Neural cell (in vitro differentiated cells): ENCODE measurements at regions not wholly inside any gene's neighbourhood (a gene's known extent, or its start where the extent isn't known, plus 50 kb on each side); places are given as distances from the start of the nearest gene placed in this dataset.

Experiments
- H2AFZ ChIP-seq: fragments of 200-600, 300-800 bp; sonication (generic), shearing (Covaris generic); 2 replicates; pipeline ENCODE4 v1.6.0; 2014; ENCODE audit warnings: low read depth, mild to moderate bottlenecking, antibody characterized with exemption, low read length, moderate library complexity
- H3F3A ChIP-seq: fragments of 200-600 bp; shearing (Covaris generic); 2 replicates; pipeline ENCODE4 v1.6.1; 2016; ENCODE audit warnings: mild to moderate bottlenecking, moderate library complexity, mixed read lengths, antibody characterized with exemption, low read length; ENCODE audit not compliant: insufficient read depth, poor library complexity, severe bottlenecking
- H3K27ac ChIP-seq: fragments of 200-600, 300-800 bp; sonication (generic), shearing (Covaris generic); 2 replicates; pipeline ENCODE4 v1.5.1; 2014; ENCODE audit warnings: mild to moderate bottlenecking, low read length, moderate library complexity
- H3K27me3 ChIP-seq: fragments of 300-800, 200-600 bp; sonication (generic), shearing (Covaris generic); 2 replicates; pipeline ENCODE4 v1.6.0; 2014; ENCODE audit warnings: mild to moderate bottlenecking, low read depth, low read length, moderate library complexity; ENCODE audit not compliant: insufficient read depth
- H3K36me3 ChIP-seq: fragments of 300-800, 200-600 bp; sonication (generic), shearing (Covaris generic); 2 replicates; pipeline ENCODE4 v1.5.1; 2014; ENCODE audit warnings: mild to moderate bottlenecking, antibody characterized with exemption, low read length, moderate library complexity; ENCODE audit not compliant: insufficient read depth
- H3K4me2 ChIP-seq: fragments of 300-800, 200-600 bp; sonication (generic), shearing (Covaris generic); 2 replicates; pipeline ENCODE4 v1.6.0; 2014; ENCODE audit warnings: mild to moderate bottlenecking, low read length
- H3K4me3 ChIP-seq: fragments of 300-800, 200-600 bp; sonication (generic), shearing (Covaris generic); 2 replicates; pipeline ENCODE4 v1.5.1; 2014; ENCODE audit warnings: mild to moderate bottlenecking, low read length, moderate library complexity
- H3K79me2 ChIP-seq: fragments of 200-600 bp; shearing (Covaris generic); replicated peaks from 2 replicates; pipeline ENCODE4 v1.6.0; 2014; ENCODE audit warnings: mild to moderate bottlenecking, low read length, moderate library complexity; ENCODE audit not compliant: insufficient read depth
- H3K9ac ChIP-seq: fragments of 300-800, 200-600 bp; sonication (generic), shearing (Covaris generic); 2 replicates; pipeline ENCODE4 v1.6.1; 2016; ENCODE audit warnings: mild to moderate bottlenecking, low read length, mixed read lengths
- H3K9me2 ChIP-seq: fragments of 200-600 bp; shearing (Covaris generic); 2 replicates; pipeline ENCODE4 v1.6.1; 2016; ENCODE audit warnings: mild to moderate bottlenecking, low read length, mixed read lengths; ENCODE audit not compliant: insufficient read depth
- H3K9me3 ChIP-seq: fragments of 200-600, 300-800 bp; sonication (generic), shearing (Covaris generic); 2 replicates; pipeline ENCODE4 v1.6.1; 2016; ENCODE audit warnings: mild to moderate bottlenecking, mixed run types, low read length, moderate library complexity, mixed read lengths
- H4K20me1 ChIP-seq: fragments of 200-600 bp; shearing (Covaris generic); 2 replicates; pipeline ENCODE4 v1.6.1; 2016; ENCODE audit warnings: mild to moderate bottlenecking, mixed run types; ENCODE audit not compliant: insufficient read depth
- CTCF ChIP-seq: fragments of 450-650 bp; IDR thresholded peaks from 2 replicates; pipeline ENCODE4 v1.5.1; 2014; ENCODE audit warnings: antibody characterized with exemption, mild to moderate bottlenecking, moderate library complexity; ENCODE audit not compliant: poor library complexity, severe bottlenecking
- EP300 ChIP-seq: fragments of 450-650 bp; conservative IDR thresholded peaks from 2 replicates; pipeline ENCODE4 v1.6.1; 2014; ENCODE audit warnings: antibody characterized with exemption, mild to moderate bottlenecking, moderate library complexity; ENCODE audit not compliant: poor library complexity, severe bottlenecking
- EZH2 ChIP-seq: fragments of 200-600, 300-800 bp; shearing (Covaris generic), sonication (generic); IDR thresholded peaks from 2 replicates; pipeline ENCODE4 v1.6.1; 2014; ENCODE audit warnings: antibody characterized with exemption, low read length, borderline replicate concordance, mild to moderate bottlenecking; ENCODE audit not compliant: insufficient read depth, poor library complexity, severe bottlenecking
- MXI1 ChIP-seq: fragments of 450-650 bp; conservative IDR thresholded peaks from 2 replicates; pipeline ENCODE4 v1.6.1; 2014; ENCODE audit warnings: antibody characterized with exemption, mild to moderate bottlenecking; ENCODE audit not compliant: poor library complexity, severe bottlenecking
- POLR2AphosphoS5 ChIP-seq: IDR thresholded peaks from 2 replicates; pipeline ENCODE4 v1.6.1; 2012
- RAD21 ChIP-seq: fragments of 450-650 bp; conservative IDR thresholded peaks from 2 replicates; pipeline ENCODE4 v1.6.1; 2014; ENCODE audit warnings: antibody characterized with exemption, mild to moderate bottlenecking, moderate library complexity
- REST ChIP-seq: IDR thresholded peaks from 2 replicates; pipeline ENCODE4 v1.6.1; 2012; ENCODE audit warnings: borderline replicate concordance
- SMC3 ChIP-seq: fragments of 450-650 bp; conservative IDR thresholded peaks from 2 replicates; pipeline ENCODE4 v1.6.1; 2014; ENCODE audit warnings: antibody characterized with exemption, mild to moderate bottlenecking, moderate library complexity; ENCODE audit not compliant: poor library complexity
- TAF1 ChIP-seq: IDR thresholded peaks from 2 replicates; pipeline ENCODE4 v1.6.1; 2012; ENCODE audit warnings: low read depth

- Histone ChIP-seq H3K79me2 (no peaks in the 10 kb centered on the region), H3K27ac (no peak overlapping the region), H3F3A (no peaks in the 10 kb centered on the region), H3K27me3 (no peaks in the 10 kb centered on the region), H2AFZ (no peak overlapping the region), H3K4me3 (no peak overlapping the region), H3K36me3 (no peaks in the 10 kb centered on the region), H3K9me3 (no peaks in the 10 kb centered on the region), H3K4me2 (no peak overlapping the region), H4K20me1 (no peaks in the 10 kb centered on the region), H3K9me2 (no peaks in the 10 kb centered on the region), H3K9ac (no peak overlapping the region)
- TF ChIP-seq TAF1: no peak
- no peak for TF ChIP-seq SMC3
- TF ChIP-seq EZH2: no peak
- no peak for TF ChIP-seq MXI1
- TF ChIP-seq RAD21: no peak
- TF ChIP-seq POLR2AphosphoS5: no peak
- no peak for TF ChIP-seq EP300
- no peak for TF ChIP-seq CTCF
- TF ChIP-seq REST: no peak
These were observed 126.9 kb upstream of the KLF6 start for GRCh38 chr10:3911713-3912442.

GRCh38 chr10:3911241-3911640 is 126.2 kb upstream of the KLF6 start:
- Histone ChIP-seq H3K9me3 (no peaks in the 10 kb centered on the region), H3K27ac (no peak overlapping the region), H4K20me1 (no peaks in the 10 kb centered on the region), H3K9me2 (no peaks in the 10 kb centered on the region), H3K79me2 (no peaks in the 10 kb centered on the region), H2AFZ (no peak overlapping the region), H3F3A (no peaks in the 10 kb centered on the region), H3K9ac (no peak overlapping the region), H3K4me2 (no peak overlapping the region), H3K36me3 (no peaks in the 10 kb centered on the region), H3K4me3 (no peak overlapping the region), H3K27me3 (no peaks in the 10 kb centered on the region)
- TF ChIP-seq RAD21 (no peak), TAF1 (no peak), POLR2AphosphoS5 (no peak), REST (no peak), CTCF (no peak), SMC3 (no peak)
